Mammary epithelial cell (primary cell): ENCODE measurements at regions not wholly inside any gene's neighbourhood (a gene's known extent, or its start where the extent isn't known, plus 50 kb on each side); places are given as distances from the start of the nearest gene placed in this dataset.
"Not testable (repeated sequence)": the region's sequence is repeated elsewhere in the genome, so short reads cannot be mapped to it uniquely, and the experiment has no call there.

Source experiments
- EZH2 ChIP-seq: IDR thresholded peaks from 2 replicates; pipeline ENCODE4 v1.6.1; 2012; ENCODE audit warnings: low read length, inconsistent platforms, borderline replicate concordance
- TF ChIP-seq, protein P1 (sequence below), 2 donors: IDR thresholded peaks in 1 of 2; conservative IDR thresholded peaks in 1 of 2; 2 replicates each; pipeline ENCODE4 v1.5.1; 2011 to 2012; ENCODE audit warnings: inconsistent platforms in 2 of 2, low read length in 2 of 2, mild to moderate bottlenecking in 2 of 2, control low read depth in 1 of 2, low read depth in 1 of 2; ENCODE audit not compliant: insufficient read depth in 1 of 2; ENCODE audit errors: extremely low read depth in 1 of 2

- TF ChIP-seq, protein P1, sequence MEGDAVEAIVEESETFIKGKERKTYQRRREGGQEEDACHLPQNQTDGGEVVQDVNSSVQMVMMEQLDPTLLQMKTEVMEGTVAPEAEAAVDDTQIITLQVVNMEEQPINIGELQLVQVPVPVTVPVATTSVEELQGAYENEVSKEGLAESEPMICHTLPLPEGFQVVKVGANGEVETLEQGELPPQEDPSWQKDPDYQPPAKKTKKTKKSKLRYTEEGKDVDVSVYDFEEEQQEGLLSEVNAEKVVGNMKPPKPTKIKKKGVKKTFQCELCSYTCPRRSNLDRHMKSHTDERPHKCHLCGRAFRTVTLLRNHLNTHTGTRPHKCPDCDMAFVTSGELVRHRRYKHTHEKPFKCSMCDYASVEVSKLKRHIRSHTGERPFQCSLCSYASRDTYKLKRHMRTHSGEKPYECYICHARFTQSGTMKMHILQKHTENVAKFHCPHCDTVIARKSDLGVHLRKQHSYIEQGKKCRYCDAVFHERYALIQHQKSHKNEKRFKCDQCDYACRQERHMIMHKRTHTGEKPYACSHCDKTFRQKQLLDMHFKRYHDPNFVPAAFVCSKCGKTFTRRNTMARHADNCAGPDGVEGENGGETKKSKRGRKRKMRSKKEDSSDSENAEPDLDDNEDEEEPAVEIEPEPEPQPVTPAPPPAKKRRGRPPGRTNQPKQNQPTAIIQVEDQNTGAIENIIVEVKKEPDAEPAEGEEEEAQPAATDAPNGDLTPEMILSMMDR (conservative IDR thresholded peaks at IDR 0.05 in 1 of 2, IDR thresholded peaks at IDR 0.05 in 1 of 2; ENCODE audit: extremely low read depth in 1 of 2, insufficient read depth in 1 of 2, low read depth in 1 of 2, low read length in 2 of 2): not testable (repeated sequence)
- TF ChIP-seq EZH2: not testable (repeated sequence)
Measured at GRCh38 chr2:87514515-87514914, 233.4 kb upstream of the PLGLB2 start.
